CD14-positive monocyte (primary cell): ENCODE measurements at regions not wholly inside any gene's neighbourhood (a gene's known extent, or its start where the extent isn't known, plus 50 kb on each side); places are given as distances from the start of the nearest gene placed in this dataset.

ENCODE experiments used
- DNase-seq, 3 donors: peaks; one replicate each; pipeline ENCODE4 v3.0.0-alpha.2; 2011 to 2022
- H2AFZ ChIP-seq: 2 replicates; pipeline ENCODE4 v1.6.0; 2012; ENCODE audit warnings: mild to moderate bottlenecking, low read depth, low read length, inconsistent platforms; ENCODE audit not compliant: insufficient read depth, poor library complexity, severe bottlenecking
- H3K27ac ChIP-seq, 2 donors: 1 replicate in 1 of 2; 2 replicates in 1 of 2; pipeline ENCODE4 v1.5.1; 2012 to 2013; ENCODE audit warnings: low read length in 2 of 2, control low read depth in 1 of 2, inconsistent platforms in 1 of 2, low read depth in 1 of 2, mild to moderate bottlenecking in 1 of 2
- H3K27me3 ChIP-seq, 2 donors: one replicate each; pipeline versions ENCODE4 v1.6.0 to v1.6.1; 2011 to 2013; ENCODE audit warnings: low read length in 2 of 2; ENCODE audit not compliant: control insufficient read depth in 2 of 2, insufficient read depth in 2 of 2
- H3K36me3 ChIP-seq, 2 donors: replicated peaks in 1 of 2; 1 replicate in 1 of 2; 2 replicates in 1 of 2; pipeline versions ENCODE4 v1.5.1 to v1.6.1; 2012 to 2013; ENCODE audit warnings: low read length in 2 of 2, control low read depth in 1 of 2, inconsistent platforms in 1 of 2, mild to moderate bottlenecking in 1 of 2; ENCODE audit not compliant: insufficient read depth in 2 of 2, control insufficient read depth in 1 of 2
- H3K4me1 ChIP-seq, 2 donors: 1 replicate in 1 of 2; 2 replicates in 1 of 2; pipeline versions ENCODE4 v1.5.1 to v1.6.1; 2012 to 2013; ENCODE audit warnings: low read length in 2 of 2, control low read depth in 1 of 2, inconsistent platforms in 1 of 2, mild to moderate bottlenecking in 1 of 2, moderate library complexity in 1 of 2; ENCODE audit not compliant: insufficient read depth in 2 of 2, control insufficient read depth in 1 of 2
- H3K4me2 ChIP-seq: replicated peaks from 2 replicates; pipeline ENCODE3; 2012; ENCODE audit warnings: low read length, moderate library complexity, mild to moderate bottlenecking; ENCODE audit not compliant: poor library complexity, severe bottlenecking; ENCODE audit errors: extremely low read depth
- H3K4me3 ChIP-seq, 3 experiments: fragments of 200-600 bp in 1 of 3; sonication (generic) in 1 of 3; replicated peaks in 1 of 3; 1 replicate in 2 of 3; 2 replicates in 1 of 3; pipeline ENCODE4 v1.5.1; 2011 to 2013; ENCODE audit warnings: low read length in 3 of 3, mild to moderate bottlenecking in 3 of 3, control low read depth in 2 of 3, low read depth in 2 of 3, inconsistent platforms in 1 of 3, moderate library complexity in 1 of 3
- H3K79me2 ChIP-seq: 2 replicates; pipeline ENCODE4 v1.6.0; 2012; ENCODE audit warnings: mild to moderate bottlenecking, control low read depth, inconsistent platforms, low read length, moderate library complexity; ENCODE audit not compliant: insufficient read depth
- H3K9ac ChIP-seq: 2 replicates; pipeline ENCODE4 v1.6.0; 2017; ENCODE audit warnings: low read length, mild to moderate bottlenecking; ENCODE audit not compliant: insufficient read depth, poor library complexity, severe bottlenecking
- H3K9me3 ChIP-seq, 2 donors: replicated peaks in 1 of 2; 1 replicate in 1 of 2; 2 replicates in 1 of 2; pipeline versions ENCODE4 v1.5.1 to v1.6.1; 2012 to 2013; ENCODE audit warnings: low read length in 2 of 2, control low read depth in 1 of 2; ENCODE audit not compliant: control insufficient read depth in 1 of 2, insufficient read depth in 1 of 2
- H4K20me1 ChIP-seq: 2 replicates; pipeline ENCODE4 v1.6.0; 2012; ENCODE audit warnings: mild to moderate bottlenecking, low read length, control low read depth, moderate library complexity; ENCODE audit not compliant: insufficient read depth
- H3K27ac Mint-ChIP-seq, 7 donors: one replicate each; pipeline ENCODE4 v1.8.0; 2020; ENCODE audit warnings: mild to moderate bottlenecking in 7 of 7, mixed read lengths in 7 of 7, moderate library complexity in 6 of 7, inconsistent platforms in 2 of 7
- H3K27me3 Mint-ChIP-seq, 3 donors: one replicate each; pipeline ENCODE4 v1.8.0; 2021 to 2022; ENCODE audit warnings: low read depth in 3 of 3, mild to moderate bottlenecking in 3 of 3, mixed read lengths in 3 of 3, moderate library complexity in 3 of 3, inconsistent platforms in 1 of 3
- H3K36me3 Mint-ChIP-seq, 2 donors: one replicate each; pipeline ENCODE4 v1.8.0; 2020; ENCODE audit warnings: mixed read lengths in 2 of 2, inconsistent platforms in 1 of 2, mild to moderate bottlenecking in 1 of 2
- H3K4me1 Mint-ChIP-seq: one replicate; pipeline ENCODE4 v1.8.0; 2020; ENCODE audit warnings: mild to moderate bottlenecking, mixed read lengths
- H3K4me3 Mint-ChIP-seq, 2 donors: one replicate each; pipeline ENCODE4 v1.8.0; 2020; ENCODE audit warnings: mild to moderate bottlenecking in 2 of 2, mixed read lengths in 2 of 2, moderate library complexity in 1 of 2
- H3K9me3 Mint-ChIP-seq, 7 donors: one replicate each; pipeline ENCODE4 v1.8.0; 2020 to 2022; ENCODE audit warnings: mixed read lengths in 7 of 7, mild to moderate bottlenecking in 6 of 7, moderate library complexity in 6 of 7, inconsistent platforms in 2 of 7
- WGBS: methylation state at CpG from one replicate; pipeline ENCODE4 v1.1.5; 2013; ENCODE audit warnings: missing lambda C conversion rate; ENCODE audit not compliant: insufficient coverage; 5-methylcytosine and 5-hydroxymethylcytosine counted together
- intact Hi-C, 2 donors: fragments of 100-400 bp; cut with micrococcal nuclease; formaldehyde crosslinking; loops; one replicate each; pipeline versions ENCODE4 v1.15.0 to v1.15.1; 2023
- TF ChIP-seq, protein P1 (sequence below): fragments of 200-600 bp; IDR thresholded peaks from one replicate; pipeline ENCODE4 v1.8.0; 2022; ENCODE audit warnings: antibody characterized with exemption, mild to moderate bottlenecking

DNA sequence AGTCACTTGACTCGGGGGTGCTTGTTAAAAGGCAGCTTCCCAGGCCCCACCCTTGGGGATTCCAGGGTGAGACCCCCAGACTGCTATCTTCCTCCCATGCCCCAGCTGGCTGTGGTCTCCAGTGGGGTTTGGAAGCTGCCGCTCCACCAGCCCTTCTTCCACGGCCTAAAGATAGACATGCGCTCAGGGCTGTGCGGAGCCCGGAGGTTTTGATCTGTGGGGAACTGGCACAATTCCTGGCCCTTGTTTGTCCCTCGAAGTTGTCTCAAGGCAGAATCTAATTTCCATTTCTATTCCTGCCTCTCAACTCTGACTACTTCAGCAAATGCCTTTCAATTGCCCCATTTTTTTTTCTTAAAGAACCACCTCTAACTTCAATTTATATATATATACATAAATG is 120.7 kb upstream of the SRSF6 start:
- H3K9me3 Mint-ChIP-seq, result peaks cover 34 to 77% (median 51%) of the 10 kb centered on the region in 7 donors
- no peak overlapping the region for H3K27ac ChIP-seq
- no peak overlapping the region for H2AFZ ChIP-seq
- intact Hi-C loops, result no loop called here
- no peak overlapping the region for H3K4me3 ChIP-seq
- H3K4me2 ChIP-seq, result no peak overlapping the region
- H3K4me1 ChIP-seq, result no peaks in the 10 kb centered on the region
- no peak overlapping the region for H3K9ac ChIP-seq
- H3K27me3 Mint-ChIP-seq, result peaks cover 1 to 4% (median 1%) of the 10 kb centered on the region in 3 donors
- no peak for DNase-seq
- H3K9me3 ChIP-seq, result peaks cover 44 to 65% of the 10 kb centered on the region in 2 donors
- no peak overlapping the region for H3K4me3 Mint-ChIP-seq
- no peaks in the 10 kb centered on the region for H4K20me1 ChIP-seq
- H3K36me3 Mint-ChIP-seq, result no peaks in the 10 kb centered on the region
- WGBS, result 82% methylated on average over 7 of the region's 7 CpGs
- no peaks in the 10 kb centered on the region for H3K36me3 ChIP-seq
- H3K79me2 ChIP-seq, result no peaks in the 10 kb centered on the region
- H3K27ac Mint-ChIP-seq, result no peak overlapping the region
- no peaks in the 10 kb centered on the region for H3K27me3 ChIP-seq
- TF ChIP-seq, protein P1, sequence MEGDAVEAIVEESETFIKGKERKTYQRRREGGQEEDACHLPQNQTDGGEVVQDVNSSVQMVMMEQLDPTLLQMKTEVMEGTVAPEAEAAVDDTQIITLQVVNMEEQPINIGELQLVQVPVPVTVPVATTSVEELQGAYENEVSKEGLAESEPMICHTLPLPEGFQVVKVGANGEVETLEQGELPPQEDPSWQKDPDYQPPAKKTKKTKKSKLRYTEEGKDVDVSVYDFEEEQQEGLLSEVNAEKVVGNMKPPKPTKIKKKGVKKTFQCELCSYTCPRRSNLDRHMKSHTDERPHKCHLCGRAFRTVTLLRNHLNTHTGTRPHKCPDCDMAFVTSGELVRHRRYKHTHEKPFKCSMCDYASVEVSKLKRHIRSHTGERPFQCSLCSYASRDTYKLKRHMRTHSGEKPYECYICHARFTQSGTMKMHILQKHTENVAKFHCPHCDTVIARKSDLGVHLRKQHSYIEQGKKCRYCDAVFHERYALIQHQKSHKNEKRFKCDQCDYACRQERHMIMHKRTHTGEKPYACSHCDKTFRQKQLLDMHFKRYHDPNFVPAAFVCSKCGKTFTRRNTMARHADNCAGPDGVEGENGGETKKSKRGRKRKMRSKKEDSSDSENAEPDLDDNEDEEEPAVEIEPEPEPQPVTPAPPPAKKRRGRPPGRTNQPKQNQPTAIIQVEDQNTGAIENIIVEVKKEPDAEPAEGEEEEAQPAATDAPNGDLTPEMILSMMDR, result no peak
- no peaks in the 10 kb centered on the region for H3K4me1 Mint-ChIP-seq

DNA sequence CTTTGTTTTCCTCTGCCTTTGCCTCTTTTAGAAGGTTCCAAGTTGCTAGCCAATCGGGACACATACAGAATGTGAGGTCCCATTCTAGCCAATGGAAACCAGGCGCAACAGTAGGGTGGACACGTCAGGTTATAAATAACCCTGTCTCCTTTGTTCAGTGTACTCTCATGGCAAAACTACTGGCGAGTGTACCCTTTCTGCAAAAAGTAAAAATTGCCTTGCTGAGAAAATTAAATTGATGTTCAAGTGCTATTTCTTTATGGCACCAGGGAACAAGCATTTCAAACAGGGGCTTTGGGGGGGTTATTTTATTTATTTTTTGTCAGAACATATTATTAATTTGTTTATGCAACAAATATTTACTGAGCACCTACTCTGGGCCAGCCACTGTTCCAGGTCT is 123.6 kb upstream of the SRSF6 start:
- Mint-ChIP-seq H3K27ac (no peak overlapping the region), H3K4me3 (no peak overlapping the region), H3K36me3 (no peaks in the 10 kb centered on the region), H3K4me1 (no peaks in the 10 kb centered on the region), H3K9me3 (peaks cover 33 to 69% (median 51%) of the 10 kb centered on the region in 7 donors), H3K27me3 (peaks cover 0 to 5% (median 4%) of the 10 kb centered on the region in 3 donors)
- no peak overlapping the region for H3K4me2 ChIP-seq
- H3K27ac ChIP-seq, result no peak overlapping the region
- DNase-seq, result no peak
- peaks cover 39 to 62% of the 10 kb centered on the region in 2 donors for H3K9me3 ChIP-seq
- H3K4me3 ChIP-seq, result no peak overlapping the region
- H3K27me3 ChIP-seq, result no peaks in the 10 kb centered on the region
- H3K36me3 ChIP-seq, result no peaks in the 10 kb centered on the region
- H3K9ac ChIP-seq, result no peak overlapping the region
- no peaks in the 10 kb centered on the region for H3K4me1 ChIP-seq
- TF ChIP-seq, protein P1, result no peak
- intact Hi-C loops, result no loop called here
- no peaks in the 10 kb centered on the region for H4K20me1 ChIP-seq
- no peak overlapping the region for H2AFZ ChIP-seq
- WGBS, result 81% methylated on average over 3 of the region's 4 CpGs
- no peaks in the 10 kb centered on the region for H3K79me2 ChIP-seq
